Skin epidermis (tissue), 12 donors: ENCODE measurements at regions not wholly inside any gene's neighbourhood (a gene's known extent, or its start where the extent isn't known, plus 50 kb on each side); places are given as distances from the start of the nearest gene placed in this dataset.

Source experiments
- H3K27ac ChIP-seq, 21 experiments: fragments of 200-600 bp; sonication (generic) in 11 of 21; one replicate each; pipeline ENCODE4 v1.5.0; 2020; ENCODE audit warnings: mild to moderate bottlenecking in 3 of 21, inconsistent platforms in 2 of 21, moderate library complexity in 2 of 21
- H3K4me3 ChIP-seq, 7 experiments: fragments of 200-600 bp; sonication (generic) in 2 of 7; one replicate each; pipeline ENCODE4 v1.5.0; 2020; ENCODE audit warnings: inconsistent platforms in 2 of 7, mild to moderate bottlenecking in 2 of 7, moderate library complexity in 1 of 7

GRCh38 chr22:49334449-49334789 lies 493.3 kb downstream of the BRD1 start:
- no peak overlapping the region for H3K4me3 ChIP-seq
- no peak overlapping the region for H3K27ac ChIP-seq

GRCh38 chr22:49333206-49333605 lies 494.5 kb downstream of the BRD1 start:
- H3K4me3 ChIP-seq = no peak overlapping the region
- H3K27ac ChIP-seq = no peak overlapping the region

DNA sequence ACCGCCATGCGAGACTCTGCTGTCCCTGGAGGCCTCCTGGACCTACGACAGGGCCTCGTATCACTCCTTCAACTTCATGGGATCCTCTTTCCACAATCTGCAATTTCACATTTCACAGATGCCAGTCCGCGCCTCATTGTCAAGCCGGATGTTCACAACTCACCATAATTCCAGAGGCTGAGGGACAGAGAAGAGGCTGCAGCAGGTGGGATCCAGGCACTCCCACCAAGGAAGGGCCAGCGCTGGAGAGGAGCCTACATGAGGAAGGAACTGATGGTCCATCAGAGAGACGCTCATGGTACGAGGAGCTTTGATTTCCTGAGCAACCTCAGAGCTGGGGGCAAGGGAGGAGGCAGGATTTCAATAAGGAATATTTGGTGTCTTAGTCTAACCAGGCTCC lies 495.0 kb downstream of the BRD1 start:
- no peak overlapping the region for H3K4me3 ChIP-seq
- no peak overlapping the region for H3K27ac ChIP-seq

DNA sequence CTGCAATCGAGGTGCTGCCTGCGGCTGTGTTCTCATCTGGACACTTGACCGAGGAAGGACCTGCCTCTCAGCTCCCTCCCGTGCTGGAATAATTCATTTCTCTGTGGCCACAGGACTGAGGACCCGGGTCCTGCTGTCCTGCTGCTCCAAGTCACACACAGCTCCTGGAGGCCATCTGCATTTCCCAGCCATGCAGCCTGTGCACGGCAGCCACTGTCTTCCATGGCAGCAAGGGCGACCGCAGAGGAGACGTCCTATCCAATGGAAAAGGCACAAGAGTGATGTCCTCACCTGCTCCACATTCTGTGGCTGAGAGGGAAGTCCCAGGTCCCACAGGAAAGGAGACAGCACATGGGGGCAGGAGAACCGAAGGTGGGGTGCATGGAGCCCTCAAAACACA lies 495.8 kb downstream of the BRD1 start:
- Histone ChIP-seq H3K4me3 (no peak overlapping the region), H3K27ac (no peak overlapping the region)

- Histone ChIP-seq H3K27ac (no peak overlapping the region), H3K4me3 (no peak overlapping the region)
Observed at GRCh38 chr22:49331223-49331815, 496.4 kb downstream of the BRD1 start.

DNA sequence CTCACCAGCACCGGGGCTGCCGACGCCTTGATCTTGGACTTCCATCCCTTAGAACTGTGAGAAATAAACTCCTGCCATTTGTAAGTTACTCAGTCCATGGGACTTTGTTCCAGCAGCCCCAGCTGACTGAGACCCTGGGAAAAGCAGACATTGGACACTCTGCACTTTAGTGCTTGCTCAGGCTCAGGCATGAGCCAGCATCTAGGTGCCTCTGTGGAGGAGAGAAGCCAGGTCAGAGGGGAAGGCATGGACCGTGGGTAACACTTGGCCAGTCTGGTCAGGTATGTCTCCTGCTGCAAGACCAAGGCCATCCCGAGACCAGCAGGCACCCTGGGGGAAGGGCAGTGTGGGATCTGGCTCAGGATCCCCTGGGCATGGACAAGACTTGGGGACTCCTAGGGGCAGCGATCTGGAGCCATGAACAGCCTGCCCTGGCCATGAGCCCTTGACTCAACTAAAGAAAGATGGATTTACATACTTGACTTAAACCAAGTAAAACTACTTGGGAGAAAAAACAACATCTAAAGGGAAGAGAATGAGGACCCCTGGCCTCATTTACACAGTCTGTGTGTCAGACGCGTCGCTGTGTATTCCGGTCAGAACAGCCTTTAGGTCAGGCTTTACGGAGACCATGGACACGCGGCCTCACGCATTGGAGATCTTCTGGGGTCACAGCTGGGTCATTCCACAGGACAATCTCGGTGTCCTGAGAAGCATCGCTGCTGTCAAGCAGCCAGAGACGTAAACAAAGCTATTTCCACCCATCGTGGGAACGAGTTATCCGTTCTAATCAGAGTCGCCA lies 497.1 kb downstream of the BRD1 start:
- Histone ChIP-seq H3K27ac (no peak overlapping the region), H3K4me3 (no peak overlapping the region)

DNA sequence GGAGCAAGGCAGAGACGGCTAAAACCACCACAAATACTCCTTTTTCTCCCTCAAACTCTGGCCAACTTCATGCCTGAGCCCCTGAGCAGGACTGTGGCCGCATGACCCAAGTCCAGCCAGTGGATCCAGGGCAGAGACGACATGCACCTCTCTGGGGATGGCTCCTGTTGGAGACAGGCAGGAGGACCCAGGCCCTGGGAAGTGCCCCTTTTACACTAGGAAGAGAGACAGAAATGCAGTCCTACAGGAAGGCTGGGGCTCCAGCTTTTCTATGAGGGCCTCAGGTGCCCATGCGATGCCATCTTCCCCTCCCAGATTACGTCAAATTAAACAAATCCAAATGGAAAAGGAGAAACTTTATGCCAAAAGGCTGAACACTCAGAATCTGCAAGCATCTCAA lies 498.0 kb downstream of the BRD1 start:
- H3K27ac ChIP-seq = no peak overlapping the region
- no peak overlapping the region for H3K4me3 ChIP-seq

- no peak overlapping the region for H3K27ac ChIP-seq
- no peak overlapping the region for H3K4me3 ChIP-seq
Observed at GRCh38 chr22:49328630-49329405, 498.9 kb downstream of the BRD1 start.

DNA sequence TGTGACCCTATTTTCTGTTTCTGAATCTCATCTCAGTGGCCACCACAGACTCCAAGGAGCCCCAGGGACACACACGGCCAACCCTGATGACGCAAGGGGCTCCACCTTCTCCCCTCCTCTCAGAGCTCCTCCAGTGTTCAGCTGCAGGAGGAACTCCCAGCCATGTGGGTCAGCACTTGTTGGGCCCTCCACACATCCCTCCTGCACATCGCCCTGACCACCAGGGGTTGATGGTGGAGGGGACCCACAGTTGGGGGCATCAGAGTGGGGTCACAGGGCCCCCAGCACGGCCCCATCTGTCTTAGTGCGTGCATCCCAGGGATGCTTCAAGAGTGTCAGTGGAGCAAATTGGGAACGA lies 499.6 kb downstream of the BRD1 start:
- Histone ChIP-seq H3K27ac (no peak overlapping the region), H3K4me3 (no peak overlapping the region)

GRCh38 chr22:49327411-49328117 lies 500.1 kb downstream of the BRD1 start:
- H3K27ac ChIP-seq = no peak overlapping the region
- no peak overlapping the region for H3K4me3 ChIP-seq

DNA sequence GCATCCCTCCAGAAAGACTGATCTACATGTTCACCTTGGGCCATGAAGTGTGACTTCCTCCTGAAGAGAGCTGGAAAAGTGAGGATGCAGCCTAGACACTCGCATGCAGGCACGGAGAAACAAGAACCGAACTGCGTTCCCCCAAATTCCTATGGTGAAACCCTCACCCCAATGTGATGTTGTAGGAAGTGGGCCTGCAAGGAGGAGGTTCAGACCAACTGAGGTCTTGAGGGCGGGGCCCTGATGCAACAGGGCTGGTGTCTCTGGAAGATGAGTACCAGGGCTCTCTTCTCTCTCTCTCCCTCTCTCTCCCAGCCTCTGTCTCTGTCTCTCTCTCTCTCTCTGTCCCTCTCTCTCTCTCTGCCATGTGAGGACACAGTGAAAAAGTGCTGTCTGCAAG lies 501.1 kb downstream of the BRD1 start:
- Histone ChIP-seq H3K27ac (no peak overlapping the region), H3K4me3 (no peak overlapping the region)

DNA sequence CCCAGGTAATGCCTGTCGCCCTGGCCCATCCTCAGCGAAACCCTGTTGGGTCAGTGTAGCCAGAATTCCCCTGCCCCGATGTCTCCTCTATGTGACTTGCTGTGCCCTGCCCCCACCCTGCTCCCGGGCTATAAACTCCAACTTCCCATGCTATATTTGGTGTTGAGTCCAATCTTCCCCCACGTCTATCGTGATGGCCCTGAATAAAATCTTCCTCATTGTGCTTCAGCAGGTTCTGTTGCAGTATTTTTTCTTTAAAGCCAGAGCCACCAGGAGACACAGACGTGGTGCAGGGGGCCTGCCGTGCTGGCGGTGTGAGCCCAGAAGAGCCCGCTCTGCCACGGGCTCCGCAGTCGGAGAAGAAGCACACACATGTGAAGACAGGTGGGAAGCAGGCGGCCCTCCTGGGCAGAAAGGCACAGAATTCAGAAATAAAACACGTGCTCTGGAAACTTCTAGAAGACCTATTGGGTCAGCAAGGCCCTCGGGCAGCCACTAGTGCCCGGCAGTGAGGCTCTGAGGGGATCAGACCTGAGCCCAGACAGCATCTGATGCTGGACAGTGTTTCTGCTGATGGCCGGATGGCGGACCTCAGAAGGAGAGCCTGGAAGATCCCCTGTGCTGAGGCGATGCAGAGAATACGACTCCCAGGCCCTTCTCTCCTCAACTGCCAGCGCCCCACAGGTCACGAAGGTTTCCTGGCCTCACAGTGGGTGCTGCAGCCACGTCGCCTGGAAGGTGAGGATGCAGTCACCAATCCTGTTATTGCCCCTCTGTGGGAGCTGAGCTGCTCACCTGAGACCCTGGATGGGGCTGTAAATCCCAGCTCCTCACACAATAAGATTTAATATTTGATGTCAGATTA lies 501.9 kb downstream of the BRD1 start:
- H3K27ac ChIP-seq = no peak overlapping the region
- H3K4me3 ChIP-seq = no peak overlapping the region

- H3K4me3 ChIP-seq = no peak overlapping the region
- no peak overlapping the region for H3K27ac ChIP-seq
Observed at GRCh38 chr22:49324527-49325491, 502.9 kb downstream of the BRD1 start.

GRCh38 chr22:49323751-49324415 lies 503.8 kb downstream of the BRD1 start:
- Histone ChIP-seq H3K27ac (no peak overlapping the region), H3K4me3 (no peak overlapping the region)

GRCh38 chr22:49322861-49323622 lies 504.6 kb downstream of the BRD1 start:
- H3K27ac ChIP-seq = no peak overlapping the region
- no peak overlapping the region for H3K4me3 ChIP-seq

- no peak overlapping the region for H3K27ac ChIP-seq
- H3K4me3 ChIP-seq = no peak overlapping the region
Observed at GRCh38 chr22:49322231-49322630, 505.4 kb downstream of the BRD1 start.

GRCh38 chr22:49321477-49322055 lies 506.1 kb downstream of the BRD1 start:
- Histone ChIP-seq H3K4me3 (no peak overlapping the region), H3K27ac (no peak overlapping the region)
